Hypothalamus (tissue), 51 donors: ENCODE measurements at regions not wholly inside any gene's neighbourhood (a gene's known extent, or its start where the extent isn't known, plus 50 kb on each side); places are given as distances from the start of the nearest gene placed in this dataset.

Experiments used
- DNase-seq, 51 donors: peaks; one replicate each; lab custom pipeline; 2025; lab: John Stamatoyannopoulos, UW

GRCh38 chr17:69978056-69978646 is 96.9 kb upstream of the KCNJ16 start:
- no peak for DNase-seq

- no peak for DNase-seq
These were observed 93.6 kb upstream of the KCNJ16 start for GRCh38 chr17:69981441-69981840.

- no peak for DNase-seq
These were observed 79.5 kb upstream of the KCNJ16 start for GRCh38 chr17:69995476-69995875.

DNA sequence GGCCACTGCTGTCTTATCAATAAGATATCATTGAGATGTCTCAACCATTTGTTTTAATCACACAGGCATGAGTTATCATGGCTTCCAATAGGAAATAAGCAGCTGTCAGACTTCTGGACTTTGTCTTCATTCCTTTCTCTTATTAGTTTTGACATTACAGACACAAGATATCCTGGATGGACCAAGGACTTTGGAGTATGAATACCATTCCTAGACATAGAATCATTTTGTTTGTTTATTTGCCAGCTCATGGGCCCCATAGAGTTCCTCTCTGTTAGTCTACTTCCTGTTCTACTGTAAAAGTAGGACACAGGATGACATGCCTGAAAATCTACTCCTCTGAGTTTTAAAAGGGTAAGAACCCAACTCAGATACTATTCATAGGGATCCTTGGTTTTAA is 77.7 kb upstream of the KCNJ16 start:
- DNase-seq: no peak

DNA sequence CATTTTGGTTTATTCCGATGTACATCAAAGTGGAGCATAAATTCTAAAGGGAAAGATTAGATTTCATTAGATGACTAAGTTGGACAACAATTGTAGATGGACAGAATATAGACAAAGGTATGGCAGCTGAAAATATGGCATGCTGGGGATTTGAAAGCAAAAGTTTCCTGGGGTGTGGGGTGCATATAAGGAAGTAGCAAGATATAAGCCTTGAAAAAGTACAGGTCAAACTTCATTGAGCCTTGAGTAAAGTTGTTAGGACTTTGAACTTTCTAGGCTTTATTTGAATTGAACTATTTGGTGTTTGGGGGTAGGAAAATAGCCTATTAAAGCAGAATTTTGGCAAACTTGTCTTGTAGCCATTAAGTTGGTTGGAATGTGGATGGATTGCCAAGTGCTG is 75.8 kb upstream of the KCNJ16 start:
- DNase-seq: no peak

DNA sequence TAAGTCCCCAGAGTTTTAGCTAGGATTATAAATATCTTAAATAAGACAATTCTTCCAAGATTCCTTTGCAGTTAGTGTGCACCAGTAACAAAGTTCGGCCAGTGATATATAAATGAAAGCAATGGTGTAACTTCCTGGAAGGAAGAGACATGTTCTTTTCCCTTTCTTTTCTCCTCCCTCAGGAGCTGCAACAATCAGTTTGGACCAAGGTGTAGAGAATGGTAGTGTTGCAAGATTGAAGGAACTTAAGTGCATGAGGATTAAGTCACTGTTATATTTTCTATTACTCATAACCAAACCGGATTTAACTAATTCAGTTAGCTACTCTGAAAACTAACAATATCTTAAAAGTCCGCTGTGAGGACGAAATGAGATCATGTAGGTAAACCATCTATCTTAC is 68.9 kb upstream of the KCNJ16 start:
- DNase-seq: no peak

DNA sequence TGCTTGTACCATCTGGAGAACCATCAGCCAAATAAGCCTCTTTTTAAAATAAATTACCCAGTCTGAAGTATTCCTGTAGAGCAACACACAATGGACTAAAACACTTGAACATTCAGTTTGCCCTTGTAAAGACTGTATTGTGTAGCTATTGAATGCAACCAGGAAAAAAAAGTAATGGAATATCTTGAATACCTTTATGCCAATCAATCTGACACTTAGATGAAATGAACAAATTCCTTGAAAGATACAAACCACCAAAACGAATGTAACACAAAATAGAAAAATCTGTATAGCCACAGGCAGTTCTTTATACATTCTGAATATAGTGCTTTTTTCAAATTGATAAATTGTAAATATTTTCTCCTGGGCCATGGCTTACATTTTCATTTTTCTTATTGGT is 63.3 kb upstream of the KCNJ16 start:
- no peak for DNase-seq

GRCh38 chr17:70013911-70014310 is 61.1 kb upstream of the KCNJ16 start:
- DNase-seq: no peak

DNA sequence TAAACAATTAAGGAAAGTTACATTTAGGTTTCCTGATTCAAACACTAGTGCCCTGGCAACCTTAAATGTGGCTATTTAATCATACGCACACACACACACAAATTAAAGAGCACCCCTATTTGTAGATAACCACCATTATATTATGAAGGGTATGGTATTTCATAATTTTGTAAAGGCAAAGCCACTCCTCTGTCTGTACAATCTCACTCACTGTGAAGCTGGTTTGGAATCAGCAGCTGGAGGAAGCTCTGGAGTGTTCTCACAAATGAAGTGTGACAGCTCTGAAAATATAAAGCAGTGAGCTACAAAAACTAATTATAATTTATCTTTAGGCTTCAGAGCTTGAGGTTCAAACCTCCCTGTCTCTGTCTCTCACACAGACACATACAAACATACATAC is 57.9 kb upstream of the KCNJ16 start:
- DNase-seq: no peak

- no peak for DNase-seq
These were observed 57.1 kb upstream of the KCNJ16 start for GRCh38 chr17:70017941-70018340.

DNA sequence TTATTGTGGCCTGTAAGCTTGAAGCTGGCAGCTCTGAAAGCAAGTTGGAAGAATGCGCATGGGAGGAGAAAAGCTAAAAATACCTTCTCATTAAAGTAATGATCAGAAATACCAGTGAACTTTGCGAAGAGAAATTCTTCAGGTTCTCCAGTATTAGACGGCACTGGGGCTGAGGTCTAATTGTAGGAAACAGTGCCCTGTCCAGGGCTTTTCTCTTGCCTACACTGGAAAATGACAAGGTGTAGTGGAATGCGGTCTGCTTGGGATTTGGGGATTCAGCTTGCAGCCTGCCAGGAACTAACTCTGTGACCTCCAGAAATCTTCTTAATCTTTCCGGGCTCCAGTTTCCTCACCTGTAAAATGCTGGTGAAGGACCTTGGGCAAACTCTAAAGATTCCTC is 53.3 kb upstream of the KCNJ16 start:
- DNase-seq: peak in 1 of 51 donors; percentile 23

GRCh38 chr17:70022175-70022574 is 52.9 kb upstream of the KCNJ16 start:
- no peak for DNase-seq

DNA sequence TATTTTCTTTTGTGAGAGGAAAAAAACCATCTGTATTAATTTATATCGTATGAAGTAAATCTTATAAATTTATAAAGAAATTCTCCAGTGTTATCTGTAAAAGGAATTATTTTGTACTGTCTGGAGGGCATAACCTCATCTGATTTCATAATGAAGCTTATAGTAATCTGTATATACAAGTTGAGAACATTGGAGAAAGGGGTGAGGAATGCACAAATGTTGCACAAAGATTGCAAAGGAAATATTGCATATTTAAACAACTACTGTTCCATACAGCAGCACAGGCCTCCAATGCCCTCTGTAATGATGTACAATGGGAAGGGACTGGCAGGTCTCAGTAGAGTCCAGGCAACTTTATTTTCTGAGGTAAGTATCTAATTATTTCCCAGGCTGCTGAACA is 50.8 kb upstream of the KCNJ16 start:
- no peak for DNase-seq
